ENCODE measurements at regions not wholly inside any gene's neighbourhood (a gene's known extent, or its start where the extent isn't known, plus 50 kb on each side); places are given as distances from the start of the nearest gene placed in this dataset.

GRCh38 chr6:15087186-15087589, 158.7 kb upstream of the JARID2 start:
- Mint-ChIP-seq H3K4me3 (no peak overlapping the region), H3K4me1 (ENCODE audit: low read depth) (no peaks in the 10 kb centered on the region), H3K27me3 (ENCODE audit: low read depth) (no peaks in the 10 kb centered on the region), H3K36me3 (ENCODE audit: insufficient read depth in 2 of 2) (no peaks in the 10 kb centered on the region), H3K27ac (no peak overlapping the region), H3K9me3 (no peaks in the 10 kb centered on the region)
- ATAC-seq (replicated peaks in 1 of 2) (no peak), DNase-seq (no peak)

- H3K9me3 Mint-ChIP-seq: no peaks in the 10 kb centered on the region
- no peak for ATAC-seq (replicated peaks in 1 of 2)
- no peaks in the 10 kb centered on the region for H3K36me3 Mint-ChIP-seq (ENCODE audit: insufficient read depth in 2 of 2)
- no peak for DNase-seq
- no peak overlapping the region for H3K27ac Mint-ChIP-seq
- no peaks in the 10 kb centered on the region for H3K4me1 Mint-ChIP-seq (ENCODE audit: low read depth)
- H3K4me3 Mint-ChIP-seq: no peak overlapping the region
- H3K27me3 Mint-ChIP-seq (ENCODE audit: low read depth): no peaks in the 10 kb centered on the region
Measured at GRCh38 chr6:15088904-15089568, 156.8 kb upstream of the JARID2 start.

GRCh38 chr6:15089569-15090144, 156.2 kb upstream of the JARID2 start:
- ATAC-seq (replicated peaks in 1 of 2) (no peak), DNase-seq (no peak)
- Mint-ChIP-seq H3K4me3 (no peak overlapping the region), H3K9me3 (no peaks in the 10 kb centered on the region), H3K4me1 (ENCODE audit: low read depth) (no peaks in the 10 kb centered on the region), H3K36me3 (ENCODE audit: insufficient read depth in 2 of 2) (no peaks in the 10 kb centered on the region), H3K27me3 (ENCODE audit: low read depth) (no peaks in the 10 kb centered on the region), H3K27ac (no peak overlapping the region)

- H3K9me3 Mint-ChIP-seq: no peaks in the 10 kb centered on the region
- H3K4me3 Mint-ChIP-seq: no peak overlapping the region
- H3K27me3 Mint-ChIP-seq (ENCODE audit: low read depth): no peaks in the 10 kb centered on the region
- ATAC-seq (replicated peaks in 1 of 2) (no peak), DNase-seq (no peak)
- H3K36me3 Mint-ChIP-seq (ENCODE audit: insufficient read depth in 2 of 2): no peaks in the 10 kb centered on the region
- H3K4me1 Mint-ChIP-seq (ENCODE audit: low read depth): no peaks in the 10 kb centered on the region
- no peak overlapping the region for H3K27ac Mint-ChIP-seq
Measured at GRCh38 chr6:15090145-15090579, 155.7 kb upstream of the JARID2 start.

- Mint-ChIP-seq H3K4me3 (no peak overlapping the region), H3K4me1 (ENCODE audit: low read depth) (no peaks in the 10 kb centered on the region), H3K9me3 (no peaks in the 10 kb centered on the region), H3K27me3 (ENCODE audit: low read depth) (no peaks in the 10 kb centered on the region), H3K27ac (no peak overlapping the region), H3K36me3 (ENCODE audit: insufficient read depth in 2 of 2) (no peaks in the 10 kb centered on the region)
- no peak for ATAC-seq (replicated peaks in 1 of 2)
- DNase-seq: no peak
Measured at GRCh38 chr6:15090745-15091384, 155.0 kb upstream of the JARID2 start.

GRCh38 chr6:15096894-15097837, 148.7 kb upstream of the JARID2 start:
- Mint-ChIP-seq H3K27ac (no peak overlapping the region), H3K27me3 (ENCODE audit: low read depth) (no peaks in the 10 kb centered on the region), H3K4me1 (ENCODE audit: low read depth) (peaks cover 6% of the 10 kb centered on the region), H3K4me3 (no peak overlapping the region), H3K9me3 (no peaks in the 10 kb centered on the region), H3K36me3 (ENCODE audit: insufficient read depth in 2 of 2) (peaks cover 0 to 2% of the 10 kb centered on the region in 2 donors)
- no peak for DNase-seq
- peak in 1 of 2 donors; percentile 13 for ATAC-seq (replicated peaks in 1 of 2)

- Mint-ChIP-seq H3K27ac (no peak overlapping the region), H3K4me1 (ENCODE audit: low read depth) (peaks cover 12% of the 10 kb centered on the region), H3K4me3 (no peak overlapping the region), H3K27me3 (ENCODE audit: low read depth) (no peaks in the 10 kb centered on the region), H3K36me3 (ENCODE audit: insufficient read depth in 2 of 2) (peaks cover 2 to 4% of the 10 kb centered on the region in 2 donors), H3K9me3 (peaks cover 3 to 4% of the 10 kb centered on the region in 2 donors)
- DNase-seq: no peak
- no peak for ATAC-seq (replicated peaks in 1 of 2)
Measured at GRCh38 chr6:15101130-15101529, 144.7 kb upstream of the JARID2 start.

- no peak overlapping the region for H3K27ac Mint-ChIP-seq
- H3K4me1 Mint-ChIP-seq (ENCODE audit: low read depth): peaks cover 9% of the 10 kb centered on the region
- DNase-seq (no peak), ATAC-seq (replicated peaks in 1 of 2) (no peak)
- peaks cover 3 to 4% of the 10 kb centered on the region in 2 donors for H3K9me3 Mint-ChIP-seq
- H3K4me3 Mint-ChIP-seq: no peak overlapping the region
- no peaks in the 10 kb centered on the region for H3K27me3 Mint-ChIP-seq (ENCODE audit: low read depth)
- peaks cover 2 to 4% of the 10 kb centered on the region in 2 donors for H3K36me3 Mint-ChIP-seq (ENCODE audit: insufficient read depth in 2 of 2)
Measured at GRCh38 chr6:15102241-15102640, 143.6 kb upstream of the JARID2 start.

GRCh38 chr6:15106958-15107643, 138.8 kb upstream of the JARID2 start:
- ATAC-seq (replicated peaks in 1 of 2): no peak

GRCh38 chr6:15107644-15108382, 138.1 kb upstream of the JARID2 start:
- DNase-seq (no peak), ATAC-seq (replicated peaks in 1 of 2) (no peak)
- peaks cover 3 to 4% of the 10 kb centered on the region in 2 donors for H3K9me3 Mint-ChIP-seq
- H3K27me3 Mint-ChIP-seq (ENCODE audit: low read depth): no peaks in the 10 kb centered on the region
- no peak overlapping the region for H3K4me3 Mint-ChIP-seq
- H3K4me1 Mint-ChIP-seq (ENCODE audit: low read depth): peaks cover 10% of the 10 kb centered on the region
- peaks cover 0 to 4% of the 10 kb centered on the region in 2 donors for H3K36me3 Mint-ChIP-seq (ENCODE audit: insufficient read depth in 2 of 2)
- no peak overlapping the region for H3K27ac Mint-ChIP-seq

More at GRCh38 chr6:15106958-15107643, 138.8 kb upstream of the JARID2 start:
- H3K4me1 Mint-ChIP-seq (ENCODE audit: low read depth): peaks cover 10% of the 10 kb centered on the region
- no peak overlapping the region for H3K27ac Mint-ChIP-seq
- H3K4me3 Mint-ChIP-seq: no peak overlapping the region
- peaks cover 0 to 4% of the 10 kb centered on the region in 2 donors for H3K36me3 Mint-ChIP-seq (ENCODE audit: insufficient read depth in 2 of 2)
- no peak for DNase-seq
- H3K27me3 Mint-ChIP-seq (ENCODE audit: low read depth): no peaks in the 10 kb centered on the region
- peaks cover 3 to 4% of the 10 kb centered on the region in 2 donors for H3K9me3 Mint-ChIP-seq

GRCh38 chr6:15108383-15108715, 137.5 kb upstream of the JARID2 start:
- Mint-ChIP-seq H3K36me3 (ENCODE audit: insufficient read depth in 2 of 2) (peaks cover 0 to 4% of the 10 kb centered on the region in 2 donors), H3K27me3 (ENCODE audit: low read depth) (no peaks in the 10 kb centered on the region), H3K27ac (no peak overlapping the region), H3K4me1 (ENCODE audit: low read depth) (peaks cover 10% of the 10 kb centered on the region), H3K4me3 (no peak overlapping the region), H3K9me3 (peaks cover 3 to 4% of the 10 kb centered on the region in 2 donors)
- no peak for DNase-seq
- ATAC-seq (replicated peaks in 1 of 2): no peak

Measured in activated T-cell treated with anti-CD3 and anti-CD28 coated beads, Interleukin-2, amount 50 U/mL, for 72 hours (primary cell).